ENCODE measurements at regions not wholly inside any gene's neighbourhood (a gene's known extent, or its start where the extent isn't known, plus 50 kb on each side); places are given as distances from the start of the nearest gene placed in this dataset.

- Histone ChIP-seq H3K27ac (no peak overlapping the region), H3K4me1 (peaks cover 0 to 9% (median 8%) of the 10 kb centered on the region in 4 donors), H3K36me3 (no peaks in the 10 kb centered on the region), H3K9me3 (no peaks in the 10 kb centered on the region), H3K4me3 (no peak overlapping the region), H3K27me3 (no peaks in the 10 kb centered on the region)
- intact Hi-C loops (cut with DNase I): no loop called here
- 92 to 95% methylated on average over 1 of the region's 1 CpG for WGBS, 2 donors
- no peak for DNase-seq
- TF ChIP-seq EP300 (IDR thresholded peaks at IDR 0.05) (no peak), POLR2AphosphoS5 (IDR thresholded peaks at IDR 0.05) (no peak), POLR2A (IDR thresholded peaks at IDR 0.05) (no peak)
- TF ChIP-seq, protein P1, sequence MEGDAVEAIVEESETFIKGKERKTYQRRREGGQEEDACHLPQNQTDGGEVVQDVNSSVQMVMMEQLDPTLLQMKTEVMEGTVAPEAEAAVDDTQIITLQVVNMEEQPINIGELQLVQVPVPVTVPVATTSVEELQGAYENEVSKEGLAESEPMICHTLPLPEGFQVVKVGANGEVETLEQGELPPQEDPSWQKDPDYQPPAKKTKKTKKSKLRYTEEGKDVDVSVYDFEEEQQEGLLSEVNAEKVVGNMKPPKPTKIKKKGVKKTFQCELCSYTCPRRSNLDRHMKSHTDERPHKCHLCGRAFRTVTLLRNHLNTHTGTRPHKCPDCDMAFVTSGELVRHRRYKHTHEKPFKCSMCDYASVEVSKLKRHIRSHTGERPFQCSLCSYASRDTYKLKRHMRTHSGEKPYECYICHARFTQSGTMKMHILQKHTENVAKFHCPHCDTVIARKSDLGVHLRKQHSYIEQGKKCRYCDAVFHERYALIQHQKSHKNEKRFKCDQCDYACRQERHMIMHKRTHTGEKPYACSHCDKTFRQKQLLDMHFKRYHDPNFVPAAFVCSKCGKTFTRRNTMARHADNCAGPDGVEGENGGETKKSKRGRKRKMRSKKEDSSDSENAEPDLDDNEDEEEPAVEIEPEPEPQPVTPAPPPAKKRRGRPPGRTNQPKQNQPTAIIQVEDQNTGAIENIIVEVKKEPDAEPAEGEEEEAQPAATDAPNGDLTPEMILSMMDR (IDR thresholded peaks at IDR 0.05): no peak
Measured at GRCh38 chr14:61625165-61625564, 70.1 kb upstream of the HIF1A start.

- no peak for DNase-seq
- Histone ChIP-seq H3K27me3 (no peaks in the 10 kb centered on the region), H3K27ac (no peak overlapping the region), H3K9me3 (no peaks in the 10 kb centered on the region), H3K36me3 (no peaks in the 10 kb centered on the region), H3K4me3 (no peak overlapping the region), H3K4me1 (peaks cover 0 to 10% (median 2%) of the 10 kb centered on the region in 4 donors)
- intact Hi-C loops (cut with DNase I): no loop called here
- no peak for TF ChIP-seq EP300 (IDR thresholded peaks at IDR 0.05)
- WGBS, 2 donors: 92 to 95% methylated on average over 2 of the region's 2 CpGs
Measured at GRCh38 chr14:61627612-61628011, 67.7 kb upstream of the HIF1A start.

- Histone ChIP-seq H3K36me3 (no peaks in the 10 kb centered on the region), H3K27ac (no peak overlapping the region), H3K27me3 (no peaks in the 10 kb centered on the region), H3K4me1 (peaks cover 0 to 10% (median 2%) of the 10 kb centered on the region in 4 donors), H3K9me3 (no peaks in the 10 kb centered on the region), H3K4me3 (no peak overlapping the region)
- no peak for DNase-seq
- WGBS, 2 donors: 92 to 97% methylated on average over 3 of the region's 3 CpGs
- TF ChIP-seq EP300 (IDR thresholded peaks at IDR 0.05): no peak
- no peak for TF ChIP-seq POLR2AphosphoS5 (IDR thresholded peaks at IDR 0.05)
- TF ChIP-seq, protein P1 (IDR thresholded peaks at IDR 0.05): no peak
- TF ChIP-seq POLR2A (IDR thresholded peaks at IDR 0.05): no peak
- intact Hi-C loops (cut with DNase I): no loop called here
Measured at GRCh38 chr14:61628016-61628725, 67.1 kb upstream of the HIF1A start.

- H3K27me3 ChIP-seq: no peaks in the 10 kb centered on the region
- H3K4me3 ChIP-seq: no peak overlapping the region
- H3K27ac ChIP-seq: no peak overlapping the region
- 72 to 88% methylated on average over 4 of the region's 4 CpGs for WGBS, 2 donors
- H3K9me3 ChIP-seq: no peaks in the 10 kb centered on the region
- no peak for TF ChIP-seq POLR2AphosphoS5 (IDR thresholded peaks at IDR 0.05)
- TF ChIP-seq, protein P1 (IDR thresholded peaks at IDR 0.05): no peak
- TF ChIP-seq EP300 (IDR thresholded peaks at IDR 0.05): no peak
- no peak for TF ChIP-seq POLR2A (IDR thresholded peaks at IDR 0.05)
- peaks cover 0 to 10% (median 2%) of the 10 kb centered on the region in 4 donors for H3K4me1 ChIP-seq
- H3K36me3 ChIP-seq: no peaks in the 10 kb centered on the region
- intact Hi-C loops (cut with DNase I): no loop called here
- DNase-seq: no peak
Measured at GRCh38 chr14:61630399-61631044, 64.8 kb upstream of the HIF1A start.

GRCh38 chr14:61631045-61631687 lies 64.1 kb upstream of the HIF1A start:
- WGBS, 2 donors: 57 to 84% methylated on average over 6 of the region's 6 CpGs
- Histone ChIP-seq H3K4me3 (no peak overlapping the region), H3K27me3 (no peaks in the 10 kb centered on the region), H3K36me3 (no peaks in the 10 kb centered on the region), H3K9me3 (no peaks in the 10 kb centered on the region), H3K4me1 (peaks cover 0 to 10% (median 2%) of the 10 kb centered on the region in 4 donors), H3K27ac (no peak overlapping the region)
- intact Hi-C loops (cut with DNase I): no loop called here
- no peak for TF ChIP-seq POLR2AphosphoS5 (IDR thresholded peaks at IDR 0.05)
- TF ChIP-seq EP300 (IDR thresholded peaks at IDR 0.05): no peak
- TF ChIP-seq, protein P1 (IDR thresholded peaks at IDR 0.05): no peak
- no peak for TF ChIP-seq POLR2A (IDR thresholded peaks at IDR 0.05)
- DNase-seq: no peak

All from sigmoid colon (tissue), 6 donors.